K562 (cell line): ENCODE measurements at regions not wholly inside any gene's neighbourhood (a gene's known extent, or its start where the extent isn't known, plus 50 kb on each side); places are given as distances from the start of the nearest gene placed in this dataset.

Experiments
- PYGO2 ChIP-seq: fragments of 450-650 bp; IDR thresholded peaks from 2 replicates; pipeline ENCODE4 v1.6.1; 2016; ENCODE audit warnings: mild to moderate bottlenecking, missing genetic modification characterization, moderate library complexity, missing compliant biosample characterization
- ZNF354B ChIP-seq: fragments of 250-450 bp; sonication (Bioruptor Pico); IDR thresholded peaks from 2 replicates; pipeline ENCODE4 v1.4.0; 2020

- TF ChIP-seq ZNF354B (CRISPR knock-in tag) (no peak), PYGO2 (tag) (no peak)
These were observed 200.5 kb upstream of the CHAC2 start for GRCh38 chr2:53567073-53567472.
